Pancreas (tissue), 10 donors: ENCODE measurements at regions not wholly inside any gene's neighbourhood (a gene's known extent, or its start where the extent isn't known, plus 50 kb on each side); places are given as distances from the start of the nearest gene placed in this dataset.

Experiments used
- ATAC-seq, 4 donors: fragments of 200-7000 bp; cut with Tn5 transposase; one replicate each; pipeline versions ENCODE4 v1.8.0 to v1.9.1; 2020; ENCODE audit warnings: mild to moderate bottlenecking in 4 of 4, moderate library complexity in 4 of 4
- DNase-seq, 6 donors: peaks; one replicate each; pipeline ENCODE4 v3.0.0-alpha.2; 2020
- FAIRE-seq: peaks from 2 replicates; lab custom pipeline; 2012; peaks lifted over from hg19 to GRCh38; lab: Jason Lieb, UNC
- H3K27ac ChIP-seq, 4 donors: fragments of 200-600 bp; sonication (generic); 1 replicate in 3 of 4; 2 replicates in 1 of 4; pipeline versions ENCODE4 v1.5.0 to v1.8.0; 2020
- H3K27me3 ChIP-seq, 4 donors: fragments of 200-600 bp; one replicate each; pipeline ENCODE4 v1.8.0; 2021
- H3K36me3 ChIP-seq, 3 donors: fragments of 200-600 bp; sonication (generic) in 1 of 3; one replicate each; pipeline versions ENCODE4 v1.5.0 to v1.8.0; 2020 to 2021
- H3K4me1 ChIP-seq, 3 donors: fragments of 200-600 bp; one replicate each; pipeline ENCODE4 v1.8.0; 2021
- H3K4me3 ChIP-seq, 4 donors: fragments of 200-600 bp; sonication (generic) in 2 of 4; one replicate each; pipeline versions ENCODE4 v1.5.0 to v1.8.0; 2020 to 2021
- H3K9me3 ChIP-seq, 4 donors: fragments of 200-600 bp; one replicate each; pipeline ENCODE4 v1.8.0; 2021
- WGBS, 2 donors: extraction: QIAGEN DNeasy Blood & Tissue Kit; methylation state at CpG; one replicate each; pipeline ENCODE4 v1.1.7; 2013; 5-methylcytosine and 5-hydroxymethylcytosine counted together
- intact Hi-C, 3 donors: fragments of 100-400 bp; cut with DNase I; formaldehyde crosslinking; loops; one replicate each; pipeline versions ENCODE4 v1.11.1 to v1.14.2; 2022
- TF ChIP-seq, protein P1 (sequence below), 4 donors: fragments of 200-600 bp; sonication (generic) in 3 of 4; IDR thresholded peaks; one replicate each; pipeline versions ENCODE4 v1.5.0 to v1.8.0; 2021; ENCODE audit warnings: antibody characterized with exemption in 4 of 4
- donor health status: healthy with polysubstance abuse.
- donor health status: DM: no; HTN: no; CAD: no; lungs with moderate emphysema.
- donor health status: DM: no; HTN: no; CAD: no.
- donor health status: control.
- donor health status: control.
- donor health status: Bipolar disorder and iron deficiency.
- donor health status: DM: yes; HTN: yes; CAD: no.
- donor health status: DM: no; HTN: no; CAD: no.
- donor health status: DM: no; HTN: no; CAD: no.
- donor health status: DM: yes; HTN: yes; CAD: no.

DNA sequence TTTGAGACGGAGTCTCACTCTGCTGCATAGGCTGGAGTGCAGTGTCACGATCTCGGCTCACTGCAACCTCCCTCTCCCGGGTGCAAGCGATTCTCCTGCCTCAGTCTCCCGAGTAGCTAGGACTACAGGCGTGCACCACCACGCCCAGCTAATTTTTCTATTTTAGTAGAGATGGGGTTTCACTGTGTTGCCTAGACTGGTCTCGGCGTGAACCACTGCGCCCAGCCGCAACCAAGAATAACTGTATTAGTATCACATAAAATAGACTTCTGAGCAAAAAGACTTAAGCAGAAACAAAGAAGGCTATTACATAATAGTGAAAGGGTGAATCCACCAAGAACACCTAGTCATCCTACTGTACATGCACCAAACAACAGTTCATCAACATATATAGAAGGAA, 67.6 kb upstream of the TFEC start:
- no peaks in the 10 kb centered on the region for H3K4me1 ChIP-seq
- H3K4me3 ChIP-seq = no peak overlapping the region
- H3K9me3 ChIP-seq = no peaks in the 10 kb centered on the region
- no peak overlapping the region for H3K27ac ChIP-seq
- no peaks in the 10 kb centered on the region for H3K27me3 ChIP-seq
- ATAC-seq (no peak), DNase-seq (no peak), FAIRE-seq (no peak)
- TF ChIP-seq, protein P1, sequence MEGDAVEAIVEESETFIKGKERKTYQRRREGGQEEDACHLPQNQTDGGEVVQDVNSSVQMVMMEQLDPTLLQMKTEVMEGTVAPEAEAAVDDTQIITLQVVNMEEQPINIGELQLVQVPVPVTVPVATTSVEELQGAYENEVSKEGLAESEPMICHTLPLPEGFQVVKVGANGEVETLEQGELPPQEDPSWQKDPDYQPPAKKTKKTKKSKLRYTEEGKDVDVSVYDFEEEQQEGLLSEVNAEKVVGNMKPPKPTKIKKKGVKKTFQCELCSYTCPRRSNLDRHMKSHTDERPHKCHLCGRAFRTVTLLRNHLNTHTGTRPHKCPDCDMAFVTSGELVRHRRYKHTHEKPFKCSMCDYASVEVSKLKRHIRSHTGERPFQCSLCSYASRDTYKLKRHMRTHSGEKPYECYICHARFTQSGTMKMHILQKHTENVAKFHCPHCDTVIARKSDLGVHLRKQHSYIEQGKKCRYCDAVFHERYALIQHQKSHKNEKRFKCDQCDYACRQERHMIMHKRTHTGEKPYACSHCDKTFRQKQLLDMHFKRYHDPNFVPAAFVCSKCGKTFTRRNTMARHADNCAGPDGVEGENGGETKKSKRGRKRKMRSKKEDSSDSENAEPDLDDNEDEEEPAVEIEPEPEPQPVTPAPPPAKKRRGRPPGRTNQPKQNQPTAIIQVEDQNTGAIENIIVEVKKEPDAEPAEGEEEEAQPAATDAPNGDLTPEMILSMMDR (IDR thresholded peaks at IDR 0.05) = no peak
- whole genome bisulfite sequencing, 2 donors = 92 to 94% methylated on average over 12 of the region's 12 CpGs
- no peaks in the 10 kb centered on the region for H3K36me3 ChIP-seq
- intact Hi-C loops = no loop called here

GRCh38 chr7:116100626-116101025, 70.1 kb upstream of the TFEC start:
- H3K27me3 ChIP-seq = no peaks in the 10 kb centered on the region
- H3K4me3 ChIP-seq = no peak overlapping the region
- TF ChIP-seq, protein P1 (IDR thresholded peaks at IDR 0.05) = no peak
- 64 to 77% methylated on average over 2 of the region's 2 CpGs for WGBS, 2 donors
- no peaks in the 10 kb centered on the region for H3K36me3 ChIP-seq
- no peaks in the 10 kb centered on the region for H3K4me1 ChIP-seq
- DNase-seq (no peak), ATAC-seq (no peak), FAIRE-seq (no peak)
- H3K27ac ChIP-seq = no peak overlapping the region
- H3K9me3 ChIP-seq = no peaks in the 10 kb centered on the region
- intact Hi-C loops = no loop called here

DNA sequence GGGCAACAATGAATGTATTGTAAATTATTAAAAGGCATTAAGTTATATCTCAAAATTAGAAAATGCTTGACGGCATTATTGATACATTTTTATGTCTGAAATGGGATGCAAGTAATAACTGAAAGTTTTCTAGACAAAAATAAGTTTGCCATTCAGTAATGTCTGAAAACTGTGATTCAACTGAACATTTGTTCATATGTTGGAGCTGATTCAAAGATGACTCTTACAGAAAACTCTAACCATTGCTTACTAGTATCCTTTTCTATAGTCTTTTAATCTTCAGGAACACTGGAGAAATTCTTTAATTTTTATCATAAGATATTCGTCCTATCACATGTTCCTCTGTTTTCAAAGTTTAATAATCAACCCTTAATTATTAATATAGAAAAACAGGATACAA, 71.1 kb upstream of the TFEC start:
- H3K27me3 ChIP-seq = no peaks in the 10 kb centered on the region
- TF ChIP-seq, protein P1 (IDR thresholded peaks at IDR 0.05) = no peak
- H3K9me3 ChIP-seq = no peaks in the 10 kb centered on the region
- no peak overlapping the region for H3K27ac ChIP-seq
- H3K36me3 ChIP-seq = no peaks in the 10 kb centered on the region
- H3K4me3 ChIP-seq = no peak overlapping the region
- FAIRE-seq (no peak), DNase-seq (no peak), ATAC-seq (no peak)
- intact Hi-C loops = no loop called here
- 45 to 51% methylated on average over 2 of the region's 2 CpGs for WGBS, 2 donors
- no peaks in the 10 kb centered on the region for H3K4me1 ChIP-seq

GRCh38 chr7:116111475-116111874, 80.9 kb upstream of the TFEC start:
- H3K36me3 ChIP-seq = no peaks in the 10 kb centered on the region
- H3K4me1 ChIP-seq = no peaks in the 10 kb centered on the region
- ATAC-seq (no peak), DNase-seq (no peak), FAIRE-seq (no peak)
- H3K9me3 ChIP-seq = no peaks in the 10 kb centered on the region
- H3K27me3 ChIP-seq = no peaks in the 10 kb centered on the region
- intact Hi-C loops = no loop called here
- no peak overlapping the region for H3K4me3 ChIP-seq
- no peak overlapping the region for H3K27ac ChIP-seq
- TF ChIP-seq, protein P1 (IDR thresholded peaks at IDR 0.05) = no peak

DNA sequence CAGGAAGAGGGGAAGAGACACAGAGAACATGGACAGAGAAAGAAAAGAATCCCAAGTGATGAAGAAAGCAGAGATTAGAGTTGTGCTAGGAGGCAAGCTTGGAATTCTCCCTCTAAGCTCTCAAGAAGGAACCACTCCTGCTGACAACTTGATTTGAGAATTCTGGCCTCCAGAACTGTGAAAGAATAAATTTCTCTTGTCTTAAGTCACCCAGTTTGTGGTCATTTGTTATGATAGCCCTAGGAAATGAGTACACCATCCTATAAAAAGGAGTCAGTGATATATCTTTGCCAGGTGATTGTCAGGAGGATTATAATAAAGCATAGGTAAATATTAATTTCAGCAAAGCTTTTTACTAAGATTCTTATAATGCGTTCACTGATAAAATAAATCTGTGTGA, 82.7 kb upstream of the TFEC start:
- DNase-seq = no peak
- Histone ChIP-seq H3K4me3 (no peak overlapping the region), H3K27me3 (no peaks in the 10 kb centered on the region), H3K27ac (no peak overlapping the region), H3K36me3 (no peaks in the 10 kb centered on the region), H3K9me3 (no peaks in the 10 kb centered on the region), H3K4me1 (no peaks in the 10 kb centered on the region)
- TF ChIP-seq, protein P1 (IDR thresholded peaks at IDR 0.05) = no peak
- ATAC-seq = no peak
- intact Hi-C loops = no loop called here
- FAIRE-seq = no peak
- WGBS, 2 donors = 87% methylated on average over 1 of the region's 1 CpG
